GM13976 (cell line): ENCODE measurements at regions not wholly inside any gene's neighbourhood (a gene's known extent, or its start where the extent isn't known, plus 50 kb on each side); places are given as distances from the start of the nearest gene placed in this dataset.

Experiments used
- DNase-seq: peaks from one replicate; pipeline ENCODE4 v3.0.0; 2012; ENCODE audit warnings: low spot score
- CTCF ChIP-seq: IDR thresholded peaks from 2 replicates; pipeline ENCODE4 v1.5.1; 2012; ENCODE audit warnings: borderline replicate concordance, mild to moderate bottlenecking; ENCODE audit not compliant: insufficient read depth; ENCODE audit errors: extremely low read depth, missing control alignments, control extremely low read depth
- in situ Hi-C: fragments of 300-500 bp; cut with MboI; formaldehyde crosslinking; loops from one replicate; pipeline ENCODE4 v1.12.0; 2022; ENCODE audit warnings: low sequenced_read_pairs, mixed read lengths, inconsistent platforms; ENCODE audit not compliant: unreplicated experiment

GRCh38 chr15:93895976-93896770 is 335.2 kb upstream of the MCTP2 start:
- no peak for DNase-seq
- in situ Hi-C loops, result no loop called here
- TF ChIP-seq CTCF, result no peak

- in situ Hi-C loops, result no loop called here
These were observed 336.8 kb upstream of the MCTP2 start for GRCh38 chr15:93894438-93895036.

GRCh38 chr15:93887151-93887550 is 344.2 kb upstream of the MCTP2 start:
- in situ Hi-C loops, result no loop called here
- no peak for TF ChIP-seq CTCF
- no peak for DNase-seq

More at GRCh38 chr15:93894438-93895036, 336.8 kb upstream of the MCTP2 start:
- no peak for DNase-seq
- no peak for TF ChIP-seq CTCF

GRCh38 chr15:93882779-93883178 is 348.6 kb upstream of the MCTP2 start:
- no peak for DNase-seq
- TF ChIP-seq CTCF, result no peak
- in situ Hi-C loops, result no loop called here

GRCh38 chr15:93882141-93882540 is 349.2 kb upstream of the MCTP2 start:
- in situ Hi-C loops, result no loop called here
- no peak for DNase-seq
- TF ChIP-seq CTCF, result no peak

- no peak for TF ChIP-seq CTCF
- in situ Hi-C loops, result no loop called here
- no peak for DNase-seq
These were observed 350.1 kb upstream of the MCTP2 start for GRCh38 chr15:93881310-93881709.
